HepG2 (cell line): ENCODE measurements at regions not wholly inside any gene's neighbourhood (a gene's known extent, or its start where the extent isn't known, plus 50 kb on each side); places are given as distances from the start of the nearest gene placed in this dataset.

Experiments
- ATAC-seq: fragments of 200-7000 bp; cut with Tn5 transposase; 3 replicates; pipeline ENCODE4 v1.9.1; 2020; ENCODE audit warnings: mild to moderate bottlenecking, moderate library complexity
- BruUV-seq: library from RNA; stranded (reverse); fragments of 400-500 nt; replicated peaks from 2 replicates; lab custom pipeline; 2021; lab: Mats Ljungman, UMichigan
- CTCF ChIA-PET: fragments of 300-600 bp; formaldehyde crosslinking; extraction: SDS; loops from one replicate; lab custom pipeline; 2021; ENCODE audit warnings: low total read pairs, inconsistent platforms, low intra/inter-chr PET ratio; lab: Yijun Ruan, JAX
- POLR2A ChIA-PET: fragments of 350-600 bp; sonication (Branson Sonifier 250); formaldehyde crosslinking; loops from one replicate; lab custom pipeline; 2020; ENCODE audit warnings: antibody characterized with exemption, inconsistent platforms; lab: Yijun Ruan, JAX
- DNase-seq: peaks from one replicate; pipeline ENCODE4 v3.0.0-alpha.2; 2015; ENCODE audit warnings: low spot score
- FAIRE-seq: peaks from 3 replicates; lab custom pipeline; 2011; peaks lifted over from hg19 to GRCh38; lab: Jason Lieb, UNC
- H2AFZ ChIP-seq: one replicate; pipeline ENCODE4 v1.6.1; 2011; ENCODE audit warnings: low read length, inconsistent platforms
- H3K27ac ChIP-seq: fragments of 300-600 bp; 3 replicates; pipeline ENCODE4 v1.8.0; 2011; ENCODE audit warnings: mixed run types, mild to moderate bottlenecking, mixed read lengths, low read length, inconsistent platforms; ENCODE audit not compliant: insufficient read depth; ENCODE audit errors: extremely low read length
- H3K27me3 ChIP-seq, 2 experiments: fragments of 200-600 bp in 1 of 2; 2 replicates in 1 of 2; 3 replicates in 1 of 2; pipeline versions ENCODE4 v1.6.0 to v1.8.0; 2011; ENCODE audit warnings: low read length in 2 of 2, mild to moderate bottlenecking in 2 of 2, moderate library complexity in 2 of 2, inconsistent platforms in 1 of 2; ENCODE audit not compliant: insufficient read depth in 2 of 2, control insufficient read depth in 1 of 2
- H3K36me3 ChIP-seq, 2 experiments: fragments of 200-600 bp in 1 of 2; replicated peaks in 1 of 2; 2 replicates in 1 of 2; 3 replicates in 1 of 2; pipeline versions ENCODE4 v1.5.1 to v1.8.0; 2011; ENCODE audit warnings: low read length in 2 of 2, inconsistent platforms in 1 of 2; ENCODE audit not compliant: insufficient read depth in 2 of 2, control insufficient read depth in 1 of 2
- H3K4me1 ChIP-seq: 2 replicates; pipeline ENCODE4 v1.5.1; 2012; ENCODE audit warnings: low read length, inconsistent platforms; ENCODE audit not compliant: insufficient read depth
- H3K4me2 ChIP-seq: 2 replicates; pipeline ENCODE4 v1.6.0; 2011; ENCODE audit warnings: low read depth, low read length, inconsistent platforms
- H3K4me3 ChIP-seq, 3 experiments: fragments of 200-600 bp in 1 of 3; sonication (generic), shearing (Covaris generic) in 1 of 3; replicated peaks in 1 of 3; 2 replicates each; pipeline ENCODE4 v1.5.1; 2011 to 2016; ENCODE audit warnings: low read length in 3 of 3, inconsistent platforms in 2 of 3, low read depth in 2 of 3, mild to moderate bottlenecking in 2 of 3, control low read depth in 1 of 3, mixed read lengths in 1 of 3; ENCODE audit not compliant: insufficient read depth in 1 of 3
- H3K79me2 ChIP-seq: one replicate; pipeline ENCODE4 v1.6.1; 2011; ENCODE audit warnings: low read length, inconsistent platforms; ENCODE audit not compliant: insufficient read depth
- H3K9ac ChIP-seq: 2 replicates; pipeline ENCODE4 v1.6.0; 2011; ENCODE audit warnings: mild to moderate bottlenecking, low read depth, low read length, inconsistent platforms; ENCODE audit not compliant: insufficient read depth
- H3K9me3 ChIP-seq: 2 replicates; pipeline ENCODE4 v1.5.1; 2012; ENCODE audit warnings: mild to moderate bottlenecking, low read length
- H4K20me1 ChIP-seq: 2 replicates; pipeline ENCODE4 v1.6.0; 2011; ENCODE audit warnings: inconsistent platforms, mild to moderate bottlenecking, low read length, moderate library complexity; ENCODE audit not compliant: insufficient read depth
- FOXK2 ChIP-seq: fragments of 450-650 bp; IDR thresholded peaks from 2 replicates; pipeline ENCODE4 v1.6.1; 2016
- NFRKB ChIP-seq: fragments of 450-650 bp; IDR thresholded peaks from 2 replicates; pipeline ENCODE4 v1.6.1; 2017
- ONECUT2 ChIP-seq: sonication (generic); formaldehyde crosslinking; IDR thresholded peaks from 2 replicates; pipeline ENCODE4 v1.4.0; 2020; ENCODE audit warnings: missing genetic modification reagents
- RAD21 ChIP-seq: fragments of 450-650 bp; formaldehyde crosslinking; IDR thresholded peaks from 2 replicates; pipeline ENCODE4 v1.5.0; 2020; ENCODE audit warnings: mild to moderate bottlenecking
- SRF ChIP-seq: IDR thresholded peaks from 2 replicates; pipeline ENCODE4 v1.6.1; 2011; ENCODE audit warnings: mild to moderate bottlenecking, low read depth, low read length, moderate library complexity
- TBL1XR1 ChIP-seq: fragments of 150-350 bp; IDR thresholded peaks from 2 replicates; pipeline ENCODE4 v1.6.1; 2014; ENCODE audit warnings: borderline replicate concordance, low read length; ENCODE audit not compliant: partially characterized antibody
- ZBTB14 ChIP-seq: sonication (generic); formaldehyde crosslinking; IDR thresholded peaks from 2 replicates; pipeline ENCODE4 v1.4.0; 2020; ENCODE audit warnings: missing genetic modification reagents
- ZBTB46 ChIP-seq: sonication (generic); formaldehyde crosslinking; IDR thresholded peaks from 2 replicates; pipeline ENCODE4 v1.4.0; 2020; ENCODE audit warnings: mild to moderate bottlenecking, missing genetic modification reagents, borderline replicate concordance
- ZKSCAN5 ChIP-seq: sonication (generic); formaldehyde crosslinking; IDR thresholded peaks from 2 replicates; pipeline ENCODE4 v1.5.1; 2020; ENCODE audit warnings: mild to moderate bottlenecking, missing genetic modification reagents
- ZNF652 ChIP-seq: IDR thresholded peaks from 2 replicates; pipeline ENCODE4 v1.6.1; 2016; ENCODE audit warnings: low read depth, borderline replicate concordance
- ZNF672 ChIP-seq: sonication (generic); formaldehyde crosslinking; IDR thresholded peaks from 2 replicates; pipeline ENCODE4 v1.8.1; 2022; ENCODE audit warnings: missing genetic modification reagents
- ZNF772 ChIP-seq: sonication (generic); formaldehyde crosslinking; IDR thresholded peaks from 2 replicates; pipeline ENCODE4 v1.5.0; 2020; ENCODE audit warnings: mild to moderate bottlenecking, missing genetic modification reagents
- ZNF850 ChIP-seq: sonication (generic); formaldehyde crosslinking; conservative IDR thresholded peaks from 2 replicates; pipeline ENCODE4 v1.9.0; 2021; ENCODE audit warnings: mild to moderate bottlenecking, missing genetic modification reagents
- WGBS: methylation state at CpG from one replicate; pipeline ENCODE4 v1.1.6; 2017; ENCODE audit warnings: low lambda C conversion rate; 5-methylcytosine and 5-hydroxymethylcytosine counted together
- in situ Hi-C: cut with HindIII; loops from 2 replicates; pipeline ENCODE4 v1.10.0; 2017; ENCODE audit warnings: low pct_unique_long_range_greater_than_20kb; ENCODE audit not compliant: extremely low pct_ligation_motif_present
- intact Hi-C: fragments of 100-400 bp; cut with micrococcal nuclease; formaldehyde crosslinking; loops from one replicate; pipeline ENCODE4 v1.10.0; 2022; ENCODE audit not compliant: unreplicated experiment
- TF ChIP-seq, protein P1 (sequence below): sonication (generic); formaldehyde crosslinking; IDR thresholded peaks from 2 replicates; pipeline ENCODE4 v1.4.0; 2020; ENCODE audit warnings: mild to moderate bottlenecking, missing genetic modification reagents
- TF ChIP-seq, protein P2 (sequence below): sonication (generic); formaldehyde crosslinking; IDR thresholded peaks from 2 replicates; pipeline ENCODE4 v1.8.1; 2023; ENCODE audit warnings: mild to moderate bottlenecking, moderate library complexity, missing genetic modification reagents

GRCh38 chr10:43024942-43025700 is 51.7 kb upstream of the RET start:
- in situ Hi-C loops, result no loop called here
- TF ChIP-seq ONECUT2 (CRISPR knock-in tag), result no peak
- no peak for TF ChIP-seq SRF
- no peak for TF ChIP-seq ZBTB14 (CRISPR knock-in tag)
- no peak for TF ChIP-seq FOXK2
- TF ChIP-seq ZBTB46, result no peak
- no peak for TF ChIP-seq ZNF772 (CRISPR knock-in tag)
- TF ChIP-seq RAD21 (CRISPR knock-in tag), result no peak
- TF ChIP-seq NFRKB, result no peak
- TF ChIP-seq TBL1XR1, result no peak
- no peak for TF ChIP-seq ZNF672
- TF ChIP-seq ZNF652, result no peak
- TF ChIP-seq, protein P1, sequence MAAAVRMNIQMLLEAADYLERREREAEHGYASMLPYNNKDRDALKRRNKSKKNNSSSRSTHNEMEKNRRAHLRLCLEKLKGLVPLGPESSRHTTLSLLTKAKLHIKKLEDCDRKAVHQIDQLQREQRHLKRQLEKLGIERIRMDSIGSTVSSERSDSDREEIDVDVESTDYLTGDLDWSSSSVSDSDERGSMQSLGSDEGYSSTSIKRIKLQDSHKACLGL (CRISPR knock-in tag), result no peak
- no peak for TF ChIP-seq ZKSCAN5 (CRISPR knock-in tag)
- TF ChIP-seq, protein P2, sequence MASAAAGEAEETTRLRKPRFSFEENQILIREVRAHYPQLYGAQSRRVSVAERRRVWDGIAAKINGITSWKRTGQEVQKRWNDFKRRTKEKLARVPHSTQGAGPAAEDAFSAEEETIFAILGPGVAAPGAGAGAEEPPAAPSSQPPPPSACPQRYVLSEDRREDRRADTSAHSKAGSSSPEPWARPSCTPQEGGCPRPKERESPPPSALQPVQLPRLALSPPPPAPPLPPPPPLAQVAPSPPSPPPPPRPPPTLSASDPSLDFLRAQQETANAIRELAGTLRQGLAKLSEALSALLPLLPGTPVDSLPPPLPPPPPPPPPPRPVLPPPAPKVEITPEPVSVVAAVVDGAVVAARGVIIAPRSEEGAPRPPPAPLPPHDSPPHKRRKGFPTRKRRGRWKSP (CRISPR knock-in tag), result no peak
- no peak for TF ChIP-seq ZNF850
- Histone ChIP-seq H3K36me3 (no peaks in the 10 kb centered on the region), H2AFZ (no peak overlapping the region), H3K79me2 (no peaks in the 10 kb centered on the region), H4K20me1 (no peaks in the 10 kb centered on the region), H3K4me1 (no peaks in the 10 kb centered on the region), H3K9ac (no peak overlapping the region), H3K4me2 (no peak overlapping the region), H3K27ac (no peak overlapping the region), H3K27me3 (peaks cover 10 to 45% of the 10 kb centered on the region in 2 experiments), H3K4me3 (no peak overlapping the region), H3K9me3 (no peaks in the 10 kb centered on the region)
- DNase-seq (no peak), ATAC-seq (no peak), FAIRE-seq (no peak)
- 30% methylated on average over 2 of the region's 11 CpGs for WGBS
- ChIA-PET POLR2A (no interaction called here), CTCF (no interaction called here)
- no TSS peak for BruUV-seq
- intact Hi-C loops, result no loop called here
